ENCODE measurements at regions not wholly inside any gene's neighbourhood (a gene's known extent, or its start where the extent isn't known, plus 50 kb on each side); places are given as distances from the start of the nearest gene placed in this dataset.

DNA sequence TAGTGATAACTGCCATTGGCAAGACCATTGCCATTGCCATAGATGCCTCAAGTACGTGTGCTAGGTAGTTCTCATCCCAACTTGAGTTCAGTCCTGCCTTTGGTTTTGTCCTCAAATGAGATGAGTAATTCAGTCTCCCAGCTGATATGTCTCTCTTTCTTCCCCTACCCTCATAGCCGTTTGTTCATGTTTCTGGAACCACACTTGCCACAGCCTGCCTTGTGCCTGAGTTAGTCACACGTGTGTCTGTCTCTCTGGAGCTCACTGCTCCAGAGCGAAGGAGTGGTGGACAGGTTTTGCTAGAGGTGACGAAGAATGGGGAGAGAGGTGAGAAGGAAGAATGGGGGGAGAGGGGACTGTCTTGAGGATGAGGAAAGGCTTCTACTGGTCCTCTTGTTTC, 88.0 kb upstream of the IGF1R start:
- TF ChIP-seq, protein P1, sequence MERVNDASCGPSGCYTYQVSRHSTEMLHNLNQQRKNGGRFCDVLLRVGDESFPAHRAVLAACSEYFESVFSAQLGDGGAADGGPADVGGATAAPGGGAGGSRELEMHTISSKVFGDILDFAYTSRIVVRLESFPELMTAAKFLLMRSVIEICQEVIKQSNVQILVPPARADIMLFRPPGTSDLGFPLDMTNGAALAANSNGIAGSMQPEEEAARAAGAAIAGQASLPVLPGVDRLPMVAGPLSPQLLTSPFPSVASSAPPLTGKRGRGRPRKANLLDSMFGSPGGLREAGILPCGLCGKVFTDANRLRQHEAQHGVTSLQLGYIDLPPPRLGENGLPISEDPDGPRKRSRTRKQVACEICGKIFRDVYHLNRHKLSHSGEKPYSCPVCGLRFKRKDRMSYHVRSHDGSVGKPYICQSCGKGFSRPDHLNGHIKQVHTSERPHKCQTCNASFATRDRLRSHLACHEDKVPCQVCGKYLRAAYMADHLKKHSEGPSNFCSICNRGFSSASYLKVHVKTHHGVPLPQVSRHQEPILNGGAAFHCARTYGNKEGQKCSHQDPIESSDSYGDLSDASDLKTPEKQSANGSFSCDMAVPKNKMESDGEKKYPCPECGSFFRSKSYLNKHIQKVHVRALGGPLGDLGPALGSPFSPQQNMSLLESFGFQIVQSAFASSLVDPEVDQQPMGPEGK (CRISPR knock-in tag; IDR thresholded peaks at IDR 0.05; ENCODE audit: borderline replicate concordance): no peak
- TF ChIP-seq ESRRG (CRISPR knock-in tag; IDR thresholded peaks at IDR 0.05) (no peak), ZFP30 (CRISPR knock-in tag; IDR thresholded peaks at IDR 0.05) (no peak)
